Spinal cord (tissue), 9 donors: ENCODE measurements at regions not wholly inside any gene's neighbourhood (a gene's known extent, or its start where the extent isn't known, plus 50 kb on each side); places are given as distances from the start of the nearest gene placed in this dataset.

Experiments
- DNase-seq, 6 donors: peaks; one replicate each; pipeline versions ENCODE4 v3.0.0 to v3.0.0-alpha.2; 2013 to 2015; ENCODE audit warnings: low spot score in 6 of 6, low read depth in 4 of 6
- H3K27ac ChIP-seq: one replicate; pipeline ENCODE4 v1.5.1; 2013; ENCODE audit warnings: low read depth, low read length, control low read depth
- H3K27me3 ChIP-seq: one replicate; pipeline ENCODE4 v1.6.1; 2013; ENCODE audit warnings: low read length; ENCODE audit not compliant: control insufficient read depth, insufficient read depth
- H3K36me3 ChIP-seq: one replicate; pipeline ENCODE4 v1.6.1; 2013; ENCODE audit warnings: low read length; ENCODE audit not compliant: control insufficient read depth, insufficient read depth
- H3K4me1 ChIP-seq: one replicate; pipeline ENCODE4 v1.6.1; 2013; ENCODE audit warnings: low read length; ENCODE audit not compliant: control insufficient read depth, insufficient read depth
- H3K4me3 ChIP-seq: one replicate; pipeline ENCODE4 v1.5.1; 2013; ENCODE audit warnings: low read depth, low read length, control low read depth
- H3K9me3 ChIP-seq: one replicate; pipeline ENCODE4 v1.6.1; 2013; ENCODE audit warnings: low read length; ENCODE audit not compliant: control insufficient read depth, insufficient read depth
- WGBS: methylation state at CpG from one replicate; pipeline ENCODE4 v1.1.5; 2013; ENCODE audit warnings: missing lambda C conversion rate; ENCODE audit not compliant: insufficient coverage; 5-methylcytosine and 5-hydroxymethylcytosine counted together
- donor health status: healthy.

GRCh38 chr12:105466901-105467598, 136.6 kb downstream of the C12orf75 start:
- no peak overlapping the region for H3K4me3 ChIP-seq
- no peak overlapping the region for H3K27ac ChIP-seq
- WGBS, result 44% methylated on average over 3 of the region's 7 CpGs
- H3K4me1 ChIP-seq, result peaks cover 5% of the 10 kb centered on the region
- no peaks in the 10 kb centered on the region for H3K36me3 ChIP-seq
- no peaks in the 10 kb centered on the region for H3K27me3 ChIP-seq
- no peaks in the 10 kb centered on the region for H3K9me3 ChIP-seq
- DNase-seq, result no peak

- H3K9me3 ChIP-seq, result no peaks in the 10 kb centered on the region
- no peak for DNase-seq
- H3K27me3 ChIP-seq, result no peaks in the 10 kb centered on the region
- peaks cover 5% of the 10 kb centered on the region for H3K4me1 ChIP-seq
- WGBS, result 100% methylated on average over 1 of the region's 4 CpGs
- H3K4me3 ChIP-seq, result no peak overlapping the region
- H3K27ac ChIP-seq, result no peak overlapping the region
- H3K36me3 ChIP-seq, result no peaks in the 10 kb centered on the region
These were observed 137.3 kb downstream of the C12orf75 start for GRCh38 chr12:105467710-105468366.

GRCh38 chr12:105468464-105468863, 138.0 kb downstream of the C12orf75 start:
- H3K27me3 ChIP-seq, result no peaks in the 10 kb centered on the region
- WGBS, result no CpG with 5 or more reads among the region's 1 CpG
- no peak for DNase-seq
- H3K36me3 ChIP-seq, result no peaks in the 10 kb centered on the region
- peaks cover 5% of the 10 kb centered on the region for H3K4me1 ChIP-seq
- H3K9me3 ChIP-seq, result no peaks in the 10 kb centered on the region
- no peak overlapping the region for H3K27ac ChIP-seq
- no peak overlapping the region for H3K4me3 ChIP-seq

GRCh38 chr12:105469211-105469610, 138.7 kb downstream of the C12orf75 start:
- Histone ChIP-seq H3K27ac (no peak overlapping the region), H3K4me1 (peaks cover 5% of the 10 kb centered on the region), H3K4me3 (no peak overlapping the region), H3K27me3 (no peaks in the 10 kb centered on the region), H3K36me3 (no peaks in the 10 kb centered on the region), H3K9me3 (no peaks in the 10 kb centered on the region)
- no peak for DNase-seq
- WGBS, result 61% methylated on average over 3 of the region's 5 CpGs

GRCh38 chr12:105469701-105470100, 139.2 kb downstream of the C12orf75 start:
- peak in 1 of 6 donors; percentile 41 for DNase-seq
- H3K9me3 ChIP-seq, result no peaks in the 10 kb centered on the region
- no peak overlapping the region for H3K4me3 ChIP-seq
- WGBS, result 71% methylated on average over 1 of the region's 5 CpGs
- H3K27me3 ChIP-seq, result no peaks in the 10 kb centered on the region
- H3K4me1 ChIP-seq, result peaks cover 5% of the 10 kb centered on the region
- no peak overlapping the region for H3K27ac ChIP-seq
- H3K36me3 ChIP-seq, result no peaks in the 10 kb centered on the region

GRCh38 chr12:105470102-105470501, 139.6 kb downstream of the C12orf75 start:
- no peaks in the 10 kb centered on the region for H3K9me3 ChIP-seq
- WGBS, result 100% methylated on average over 2 of the region's 2 CpGs
- no peak overlapping the region for H3K27ac ChIP-seq
- DNase-seq, result no peak
- H3K4me3 ChIP-seq, result no peak overlapping the region
- no peaks in the 10 kb centered on the region for H3K36me3 ChIP-seq
- no peaks in the 10 kb centered on the region for H3K27me3 ChIP-seq
- peaks cover 5% of the 10 kb centered on the region for H3K4me1 ChIP-seq

- H3K9me3 ChIP-seq, result no peaks in the 10 kb centered on the region
- 71% methylated on average over 2 of the region's 2 CpGs for WGBS
- no peaks in the 10 kb centered on the region for H3K36me3 ChIP-seq
- no peak overlapping the region for H3K4me3 ChIP-seq
- H3K4me1 ChIP-seq, result peaks cover 5% of the 10 kb centered on the region
- H3K27ac ChIP-seq, result no peak overlapping the region
- DNase-seq, result no peak
- H3K27me3 ChIP-seq, result no peaks in the 10 kb centered on the region
These were observed 140.1 kb downstream of the C12orf75 start for GRCh38 chr12:105470601-105471000.

GRCh38 chr12:105474672-105475071, 144.2 kb downstream of the C12orf75 start:
- H3K4me1 ChIP-seq, result peaks cover 2% of the 10 kb centered on the region
- no peaks in the 10 kb centered on the region for H3K36me3 ChIP-seq
- DNase-seq, result no peak
- no peak overlapping the region for H3K27ac ChIP-seq
- no peaks in the 10 kb centered on the region for H3K9me3 ChIP-seq
- no peak overlapping the region for H3K4me3 ChIP-seq
- WGBS, result 90% methylated on average over 4 of the region's 4 CpGs
- no peaks in the 10 kb centered on the region for H3K27me3 ChIP-seq

- H3K9me3 ChIP-seq, result no peaks in the 10 kb centered on the region
- peaks cover 2% of the 10 kb centered on the region for H3K4me1 ChIP-seq
- H3K27ac ChIP-seq, result no peak overlapping the region
- H3K4me3 ChIP-seq, result no peak overlapping the region
- H3K36me3 ChIP-seq, result no peaks in the 10 kb centered on the region
- DNase-seq, result no peak
- WGBS, result no CpG with 5 or more reads among the region's 2 CpGs
- no peaks in the 10 kb centered on the region for H3K27me3 ChIP-seq
These were observed 146.1 kb downstream of the C12orf75 start for GRCh38 chr12:105476616-105477015.

GRCh38 chr12:105477873-105478272, 147.4 kb downstream of the C12orf75 start:
- Histone ChIP-seq H3K9me3 (no peaks in the 10 kb centered on the region), H3K27ac (no peak overlapping the region), H3K27me3 (no peaks in the 10 kb centered on the region), H3K4me1 (peaks cover 2% of the 10 kb centered on the region), H3K4me3 (no peak overlapping the region), H3K36me3 (no peaks in the 10 kb centered on the region)
- DNase-seq, result peak in 3 of 6 donors; percentile 11 to 58 (median 46)
- 55% methylated on average over 2 of the region's 6 CpGs for WGBS
